Large intestine (tissue), 3 donors: ENCODE measurements at regions not wholly inside any gene's neighbourhood (a gene's known extent, or its start where the extent isn't known, plus 50 kb on each side); places are given as distances from the start of the nearest gene placed in this dataset.

Experiments used
- DNase-seq, 2 donors: peaks; one replicate each; pipeline versions ENCODE4 v3.0.0 to v3.0.0-alpha.2; 2013
- H3K27ac ChIP-seq: one replicate; pipeline ENCODE4 v1.5.1; 2013; ENCODE audit warnings: low read length
- H3K27me3 ChIP-seq: 2 replicates; pipeline ENCODE4 v1.6.1; 2013; ENCODE audit warnings: low read length; ENCODE audit not compliant: control insufficient read depth, insufficient read depth
- H3K36me3 ChIP-seq: 2 replicates; pipeline ENCODE4 v1.6.1; 2013; ENCODE audit warnings: low read length; ENCODE audit not compliant: control insufficient read depth, insufficient read depth
- H3K4me1 ChIP-seq: one replicate; pipeline ENCODE4 v1.6.1; 2013; ENCODE audit warnings: low read length; ENCODE audit not compliant: control insufficient read depth, insufficient read depth
- H3K4me3 ChIP-seq: one replicate; pipeline ENCODE4 v1.5.1; 2013; ENCODE audit warnings: low read length
- H3K9me3 ChIP-seq: one replicate; pipeline ENCODE4 v1.6.1; 2013; ENCODE audit warnings: mild to moderate bottlenecking, low read depth, low read length, moderate library complexity; ENCODE audit not compliant: control insufficient read depth
- WGBS: methylation state at CpG from one replicate; pipeline ENCODE4 v1.1.5; 2013; ENCODE audit warnings: low lambda C conversion rate; ENCODE audit not compliant: insufficient coverage; 5-methylcytosine and 5-hydroxymethylcytosine counted together

DNA sequence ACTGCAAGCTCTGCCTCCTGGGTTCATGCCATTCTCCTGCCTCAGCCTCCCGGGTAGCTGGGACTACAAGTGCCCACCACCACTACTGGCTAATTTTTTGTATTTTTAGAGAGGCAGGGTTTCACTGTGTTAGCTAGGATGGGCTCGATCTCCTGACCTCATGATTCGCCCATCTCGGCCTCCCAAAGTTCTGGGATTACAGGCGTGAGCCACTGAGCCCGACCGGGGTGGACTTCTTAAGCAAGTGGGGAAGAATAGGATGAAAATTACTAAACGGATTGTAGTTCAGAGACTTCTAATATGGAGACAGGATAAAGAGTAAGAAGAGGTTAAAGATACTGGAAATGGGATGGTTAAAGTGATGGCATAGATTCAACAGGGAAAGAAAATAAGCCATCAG, 132.3 kb upstream of the IRX2 start:
- Histone ChIP-seq H3K27me3 (no peaks in the 10 kb centered on the region), H3K9me3 (peaks cover 11% of the 10 kb centered on the region), H3K4me3 (no peak overlapping the region), H3K4me1 (no peaks in the 10 kb centered on the region), H3K27ac (no peak overlapping the region), H3K36me3 (no peaks in the 10 kb centered on the region)
- no peak for DNase-seq
- WGBS = 97% methylated on average over 3 of the region's 8 CpGs

DNA sequence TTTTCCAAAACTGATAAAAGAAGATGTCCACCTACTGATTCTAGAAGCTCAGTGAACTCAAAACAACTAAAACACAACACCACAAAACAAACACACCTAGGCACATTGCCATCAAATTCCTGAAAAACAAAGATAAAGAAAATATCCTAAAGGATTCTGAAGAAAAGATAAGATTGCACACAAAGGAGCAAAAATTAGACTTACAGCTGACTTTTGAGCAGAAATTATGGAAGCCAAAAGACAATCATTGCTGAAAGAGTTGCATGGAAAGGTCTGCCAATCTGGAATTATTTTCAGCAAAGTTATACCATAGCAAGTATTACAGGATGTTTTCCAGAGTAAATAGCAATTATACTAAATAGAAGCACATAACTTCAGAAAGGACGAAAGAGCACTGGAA, 128.2 kb upstream of the IRX2 start:
- no peaks in the 10 kb centered on the region for H3K4me1 ChIP-seq
- H3K27me3 ChIP-seq = no peaks in the 10 kb centered on the region
- DNase-seq = no peak
- H3K9me3 ChIP-seq = peaks cover 6% of the 10 kb centered on the region
- H3K4me3 ChIP-seq = no peak overlapping the region
- H3K36me3 ChIP-seq = no peaks in the 10 kb centered on the region
- no peak overlapping the region for H3K27ac ChIP-seq
- 88% methylated on average over 1 of the region's 1 CpG for WGBS

DNA sequence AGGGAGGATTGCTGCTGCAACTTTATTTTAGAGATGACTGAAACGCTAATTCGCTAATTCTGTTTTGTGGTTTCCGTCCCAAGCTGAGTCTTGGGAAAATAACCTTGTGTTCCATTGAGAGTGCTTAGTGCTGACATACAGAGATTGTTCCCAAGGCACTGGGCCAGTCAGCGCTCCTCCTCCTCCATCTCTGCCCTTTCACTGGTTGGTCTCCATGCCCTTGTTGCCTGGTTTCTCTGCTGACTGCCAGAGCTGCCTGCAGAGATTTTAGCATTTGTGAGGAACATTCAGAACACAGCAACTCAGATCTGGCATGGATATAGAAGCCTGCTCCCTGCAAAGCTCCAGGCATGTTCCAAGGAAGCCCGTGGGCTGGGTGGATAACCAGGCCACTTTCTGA, 126.0 kb upstream of the IRX2 start:
- Histone ChIP-seq H3K4me1 (no peaks in the 10 kb centered on the region), H3K27me3 (no peaks in the 10 kb centered on the region), H3K9me3 (peaks cover 6% of the 10 kb centered on the region), H3K4me3 (no peak overlapping the region), H3K27ac (no peak overlapping the region), H3K36me3 (no peaks in the 10 kb centered on the region)
- no CpG with 5 or more reads among the region's 5 CpGs for WGBS
- no peak for DNase-seq

DNA sequence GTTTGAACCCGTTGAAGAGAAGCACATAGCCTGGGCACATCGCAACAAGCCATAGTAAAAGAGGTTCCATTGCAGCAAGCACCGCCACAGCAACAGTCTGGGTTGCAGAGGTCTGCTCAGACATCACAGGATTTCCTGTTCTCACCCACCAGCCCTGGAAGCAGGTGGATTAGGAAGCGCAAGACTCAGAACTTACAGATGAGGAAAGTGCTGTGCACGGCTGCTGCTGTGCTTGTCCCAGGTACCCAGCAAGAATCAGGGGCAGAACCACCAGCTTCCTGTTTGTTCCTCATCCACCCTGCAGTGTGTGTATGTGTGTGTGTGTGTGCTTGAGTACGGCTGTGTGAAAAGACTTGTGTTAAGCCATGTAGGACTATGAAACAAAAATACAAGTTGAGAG, 124.7 kb upstream of the IRX2 start:
- Histone ChIP-seq H3K36me3 (no peaks in the 10 kb centered on the region), H3K27me3 (no peaks in the 10 kb centered on the region), H3K4me1 (no peaks in the 10 kb centered on the region), H3K4me3 (no peak overlapping the region), H3K27ac (no peak overlapping the region), H3K9me3 (peaks cover 6% of the 10 kb centered on the region)
- 100% methylated on average over 1 of the region's 6 CpGs for WGBS
- no peak for DNase-seq

DNA sequence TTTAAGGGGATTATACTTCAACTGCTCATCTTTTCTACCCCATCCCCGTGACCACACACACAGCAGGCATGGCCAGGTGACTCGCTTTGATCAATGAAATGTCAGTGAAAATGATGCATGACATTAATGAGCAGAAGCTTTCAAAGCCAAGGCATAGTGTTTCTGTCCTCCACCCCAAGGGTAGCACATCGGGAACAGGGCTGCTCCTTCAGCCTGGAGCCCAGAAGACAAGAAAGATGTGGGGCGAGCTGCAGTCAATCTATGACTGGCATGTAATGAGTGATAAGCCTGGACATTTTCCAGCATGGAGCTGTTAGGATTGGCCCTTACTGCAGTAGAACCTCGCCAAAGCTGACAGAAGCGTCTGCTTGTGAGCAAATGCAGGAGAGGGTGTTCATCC, 122.6 kb upstream of the IRX2 start:
- Histone ChIP-seq H3K4me1 (no peaks in the 10 kb centered on the region), H3K9me3 (no peaks in the 10 kb centered on the region), H3K4me3 (no peak overlapping the region), H3K36me3 (no peaks in the 10 kb centered on the region), H3K27me3 (no peaks in the 10 kb centered on the region), H3K27ac (no peak overlapping the region)
- DNase-seq = no peak
- no CpG with 5 or more reads among the region's 6 CpGs for WGBS

DNA sequence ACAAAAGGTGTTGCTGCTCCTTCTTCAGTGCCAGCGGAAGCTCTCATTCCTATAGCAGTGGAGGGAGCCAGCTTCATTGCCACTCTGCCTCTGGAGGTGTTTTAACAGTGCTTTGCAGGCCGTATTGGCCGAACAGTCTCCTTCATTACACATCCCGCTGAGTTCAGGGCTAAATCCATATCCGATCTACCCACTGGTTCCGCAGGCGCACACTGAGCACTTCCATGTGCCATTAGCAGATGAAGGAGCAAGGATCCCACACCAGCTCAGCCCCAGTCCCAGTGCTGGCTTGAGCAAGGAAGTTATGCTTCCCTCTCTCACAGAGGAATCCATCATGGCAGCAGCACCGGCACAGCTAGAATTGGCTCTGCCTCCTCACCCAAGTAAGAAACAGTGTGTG, 121.2 kb upstream of the IRX2 start:
- WGBS = no CpG with 5 or more reads among the region's 8 CpGs
- DNase-seq = no peak

DNA sequence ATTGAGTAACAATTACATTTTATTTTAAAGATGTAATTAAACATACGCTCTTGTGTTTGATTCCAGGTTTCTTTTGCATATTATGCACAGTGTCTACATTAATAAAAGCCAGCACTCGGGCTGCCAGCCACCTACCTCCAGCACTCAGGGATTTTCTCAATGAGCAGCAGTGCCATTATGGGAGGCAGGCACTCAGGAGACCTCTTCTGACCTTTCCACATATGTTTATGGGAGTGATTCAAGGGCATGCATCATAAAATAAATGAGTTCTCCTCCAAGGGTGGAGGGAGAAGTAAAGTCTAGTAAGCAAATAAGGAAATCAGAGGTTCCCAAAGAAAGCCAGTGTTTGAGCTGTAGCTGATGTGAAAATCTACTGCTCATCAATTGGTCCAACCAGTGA, 119.8 kb upstream of the IRX2 start:
- peaks cover 4% of the 10 kb centered on the region for H3K9me3 ChIP-seq
- H3K36me3 ChIP-seq = no peaks in the 10 kb centered on the region
- WGBS = 100% methylated on average over 1 of the region's 2 CpGs
- no peaks in the 10 kb centered on the region for H3K4me1 ChIP-seq
- H3K4me3 ChIP-seq = no peak overlapping the region
- H3K27ac ChIP-seq = no peak overlapping the region
- no peak for DNase-seq
- H3K27me3 ChIP-seq = no peaks in the 10 kb centered on the region

More for the DNA sequence above, 121.2 kb upstream of the IRX2 start:
- Histone ChIP-seq H3K27me3 (no peaks in the 10 kb centered on the region), H3K4me3 (no peak overlapping the region), H3K4me1 (no peaks in the 10 kb centered on the region), H3K9me3 (no peaks in the 10 kb centered on the region), H3K36me3 (no peaks in the 10 kb centered on the region), H3K27ac (no peak overlapping the region)

DNA sequence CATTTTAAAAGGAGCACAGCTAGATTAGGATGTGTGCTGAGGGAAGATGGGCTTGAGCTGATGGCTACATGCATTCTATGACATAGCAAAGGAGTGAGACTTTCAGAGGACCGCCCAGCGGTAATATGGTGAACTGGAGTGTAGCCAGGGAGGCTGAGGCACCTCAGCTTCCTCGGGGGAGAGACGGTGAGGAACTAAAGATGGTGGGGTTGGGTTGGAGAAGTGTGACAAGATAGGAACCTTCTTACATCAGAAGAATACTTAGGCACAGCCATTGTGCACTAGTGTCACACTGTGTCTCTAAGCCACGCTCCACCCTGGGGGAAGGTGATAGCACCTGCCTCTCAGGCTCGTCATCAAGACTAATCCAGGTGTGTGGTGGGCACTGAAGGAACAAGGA, 118.0 kb upstream of the IRX2 start:
- DNase-seq = no peak
- H3K36me3 ChIP-seq = no peaks in the 10 kb centered on the region
- peaks cover 5% of the 10 kb centered on the region for H3K9me3 ChIP-seq
- no peak overlapping the region for H3K4me3 ChIP-seq
- no peaks in the 10 kb centered on the region for H3K4me1 ChIP-seq
- WGBS = 85% methylated on average over 2 of the region's 6 CpGs
- no peaks in the 10 kb centered on the region for H3K27me3 ChIP-seq
- no peak overlapping the region for H3K27ac ChIP-seq

DNA sequence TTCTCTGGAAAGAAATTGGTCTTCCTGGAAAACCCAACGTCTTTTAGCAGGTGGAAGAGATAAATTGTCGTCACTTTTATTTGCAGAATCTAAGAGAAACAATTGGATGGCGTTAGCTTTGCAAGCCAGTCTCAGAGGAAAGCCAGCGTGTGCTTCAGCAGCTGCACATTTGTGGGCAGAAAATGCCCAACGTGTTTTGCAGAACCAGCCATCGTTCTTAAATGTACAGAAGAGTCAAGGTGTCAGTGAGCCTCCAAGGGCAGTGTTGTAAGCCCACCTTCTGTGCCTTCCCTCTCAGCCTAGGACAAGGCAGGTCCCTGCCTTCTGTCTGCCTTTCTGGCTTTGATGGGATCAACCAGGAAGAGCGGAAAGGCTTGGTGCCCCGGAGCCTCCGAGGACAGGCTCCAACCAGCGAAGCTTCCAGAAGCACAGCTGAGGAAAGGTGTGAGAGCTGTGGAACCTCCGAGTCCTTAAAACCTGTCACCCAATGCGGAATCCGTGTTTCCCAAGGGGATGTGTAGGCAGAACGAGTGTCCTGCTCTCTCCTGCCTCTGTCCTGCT, 116.0 kb upstream of the IRX2 start:
- no peak overlapping the region for H3K27ac ChIP-seq

DNA sequence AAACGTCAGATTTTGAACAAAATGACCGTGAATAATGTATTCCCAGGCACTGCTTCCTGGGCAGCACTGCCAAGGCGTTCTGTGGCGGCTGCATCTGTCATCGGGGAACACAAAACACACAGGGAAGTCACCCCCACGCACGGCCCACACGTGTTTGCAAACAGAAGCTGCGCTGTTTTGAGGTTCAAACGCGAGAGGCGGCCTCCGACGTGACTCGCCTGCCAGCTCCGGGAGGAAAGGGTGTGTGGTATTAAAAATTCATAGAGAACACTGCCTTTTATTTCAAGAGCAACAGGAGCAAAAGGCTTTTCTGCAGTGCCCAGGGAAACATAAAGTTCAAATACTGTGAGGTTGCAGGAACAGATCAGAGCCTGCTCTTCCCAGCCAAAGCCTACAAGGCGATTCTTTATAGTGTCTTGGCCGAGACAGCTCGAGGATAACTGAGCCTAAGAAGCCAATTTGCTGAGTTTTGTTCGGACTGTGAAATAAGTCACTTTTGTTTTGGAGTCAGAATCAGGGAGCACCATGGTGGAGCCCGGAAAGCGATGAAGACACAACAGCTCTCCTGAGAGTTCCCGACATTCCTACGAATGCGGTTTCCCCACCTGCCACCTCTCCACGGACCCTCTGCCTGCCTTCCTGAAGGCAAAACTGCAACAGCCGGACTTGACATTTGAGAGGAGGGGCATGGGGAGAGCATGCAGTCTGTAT, 115.3 kb upstream of the IRX2 start:
- no CpG with 5 or more reads among the region's 27 CpGs for WGBS
- Histone ChIP-seq H3K4me3 (no peak overlapping the region), H3K36me3 (no peaks in the 10 kb centered on the region), H3K9me3 (peaks cover 13% of the 10 kb centered on the region), H3K27me3 (no peaks in the 10 kb centered on the region), H3K4me1 (no peaks in the 10 kb centered on the region), H3K27ac (no peak overlapping the region)
- DNase-seq = no peak

More for the DNA sequence above, 116.0 kb upstream of the IRX2 start:
- no peaks in the 10 kb centered on the region for H3K27me3 ChIP-seq
- H3K4me1 ChIP-seq = no peaks in the 10 kb centered on the region
- H3K4me3 ChIP-seq = no peak overlapping the region
- WGBS = no CpG with 5 or more reads among the region's 14 CpGs
- DNase-seq = no peak
- no peaks in the 10 kb centered on the region for H3K36me3 ChIP-seq
- H3K9me3 ChIP-seq = peaks cover 13% of the 10 kb centered on the region

DNA sequence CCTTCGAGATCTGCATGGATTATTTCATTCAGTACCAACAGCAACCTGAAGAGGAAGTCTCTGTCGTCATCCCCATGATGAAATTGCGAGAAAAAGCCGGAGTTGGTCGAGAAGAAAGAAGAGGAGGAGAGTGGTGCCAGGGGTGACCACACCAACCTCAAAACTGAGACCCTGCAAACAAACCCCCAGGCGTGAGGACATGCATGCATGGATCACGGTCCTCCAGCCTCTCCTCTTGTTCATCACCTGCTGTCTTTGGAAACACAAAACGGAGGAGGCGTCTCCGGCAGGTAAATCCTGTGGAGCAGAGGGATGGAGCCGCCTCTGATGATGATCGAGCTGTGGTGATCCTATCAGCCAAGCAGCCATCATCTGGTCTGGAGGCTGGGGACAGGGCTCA, 114.4 kb upstream of the IRX2 start:
- Histone ChIP-seq H3K4me3 (no peak overlapping the region), H3K36me3 (no peaks in the 10 kb centered on the region), H3K9me3 (peaks cover 13% of the 10 kb centered on the region), H3K27ac (no peak overlapping the region), H3K27me3 (no peaks in the 10 kb centered on the region), H3K4me1 (no peaks in the 10 kb centered on the region)
- WGBS = 100% methylated on average over 1 of the region's 12 CpGs
- DNase-seq = no peak
